Neutrophil (primary cell): ENCODE measurements at regions not wholly inside any gene's neighbourhood (a gene's known extent, or its start where the extent isn't known, plus 50 kb on each side); places are given as distances from the start of the nearest gene placed in this dataset.

Experiments
- H3K27ac ChIP-seq: fragments of 200-600 bp; sonication (generic); 2 replicates; pipeline ENCODE4 v1.5.1; 2016; ENCODE audit warnings: mild to moderate bottlenecking, moderate library complexity
- H3K27me3 ChIP-seq: fragments of 200-600 bp; sonication (generic); 2 replicates; pipeline ENCODE4 v1.6.0; 2016; ENCODE audit warnings: mild to moderate bottlenecking
- H3K36me3 ChIP-seq: fragments of 200-600 bp; sonication (generic); 2 replicates; pipeline ENCODE4 v1.5.1; 2017
- H3K4me1 ChIP-seq, 2 experiments: fragments of 200-600 bp in 1 of 2; sonication (generic) in 1 of 2; 1 replicate in 1 of 2; 2 replicates in 1 of 2; pipeline versions ENCODE4 v1.5.1 to v1.6.1; 2013 to 2016; ENCODE audit warnings: low read depth in 1 of 2, low read length in 1 of 2, mild to moderate bottlenecking in 1 of 2, moderate library complexity in 1 of 2; ENCODE audit not compliant: control insufficient read depth in 1 of 2, insufficient read depth in 1 of 2
- H3K4me3 ChIP-seq, 2 experiments: fragments of 200-600 bp in 1 of 2; sonication (generic) in 1 of 2; 1 replicate in 1 of 2; 2 replicates in 1 of 2; pipeline ENCODE4 v1.5.1; 2013 to 2016; ENCODE audit warnings: low read depth in 1 of 2, low read length in 1 of 2, mild to moderate bottlenecking in 1 of 2, moderate library complexity in 1 of 2
- H3K9me3 ChIP-seq: fragments of 200-600 bp; sonication (generic); 2 replicates; pipeline ENCODE4 v1.5.1; 2016
- TF ChIP-seq, protein P1 (sequence below): fragments of 200-600 bp; sonication (generic); IDR thresholded peaks from 2 replicates; pipeline ENCODE4 v1.5.1; 2016; ENCODE audit warnings: antibody characterized with exemption

DNA sequence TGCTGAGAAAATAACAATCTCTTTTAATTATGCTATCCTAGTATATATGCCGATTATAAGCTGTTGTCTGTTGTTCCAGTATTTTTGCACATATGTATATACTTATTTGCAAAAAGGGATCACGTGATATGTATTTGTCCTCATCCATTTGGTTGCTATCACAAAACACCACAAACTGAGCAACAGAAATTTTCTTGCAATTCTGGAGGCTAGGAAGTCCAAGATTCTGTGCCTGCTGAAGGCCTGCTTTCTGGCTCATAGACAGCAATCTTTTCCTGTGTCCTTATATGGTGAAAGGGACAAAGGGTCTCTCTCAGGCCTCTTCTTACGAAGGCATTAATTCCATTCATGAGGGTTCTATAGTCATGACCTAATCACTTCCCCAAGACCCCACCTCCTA, 186.5 kb downstream of the LPIN1 start:
- no peaks in the 10 kb centered on the region for H3K27me3 ChIP-seq
- no peak overlapping the region for H3K4me3 ChIP-seq
- H3K27ac ChIP-seq = no peak overlapping the region
- TF ChIP-seq, protein P1, sequence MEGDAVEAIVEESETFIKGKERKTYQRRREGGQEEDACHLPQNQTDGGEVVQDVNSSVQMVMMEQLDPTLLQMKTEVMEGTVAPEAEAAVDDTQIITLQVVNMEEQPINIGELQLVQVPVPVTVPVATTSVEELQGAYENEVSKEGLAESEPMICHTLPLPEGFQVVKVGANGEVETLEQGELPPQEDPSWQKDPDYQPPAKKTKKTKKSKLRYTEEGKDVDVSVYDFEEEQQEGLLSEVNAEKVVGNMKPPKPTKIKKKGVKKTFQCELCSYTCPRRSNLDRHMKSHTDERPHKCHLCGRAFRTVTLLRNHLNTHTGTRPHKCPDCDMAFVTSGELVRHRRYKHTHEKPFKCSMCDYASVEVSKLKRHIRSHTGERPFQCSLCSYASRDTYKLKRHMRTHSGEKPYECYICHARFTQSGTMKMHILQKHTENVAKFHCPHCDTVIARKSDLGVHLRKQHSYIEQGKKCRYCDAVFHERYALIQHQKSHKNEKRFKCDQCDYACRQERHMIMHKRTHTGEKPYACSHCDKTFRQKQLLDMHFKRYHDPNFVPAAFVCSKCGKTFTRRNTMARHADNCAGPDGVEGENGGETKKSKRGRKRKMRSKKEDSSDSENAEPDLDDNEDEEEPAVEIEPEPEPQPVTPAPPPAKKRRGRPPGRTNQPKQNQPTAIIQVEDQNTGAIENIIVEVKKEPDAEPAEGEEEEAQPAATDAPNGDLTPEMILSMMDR = no peak
- no peaks in the 10 kb centered on the region for H3K9me3 ChIP-seq
- no peaks in the 10 kb centered on the region for H3K4me1 ChIP-seq
- H3K36me3 ChIP-seq = no peaks in the 10 kb centered on the region

DNA sequence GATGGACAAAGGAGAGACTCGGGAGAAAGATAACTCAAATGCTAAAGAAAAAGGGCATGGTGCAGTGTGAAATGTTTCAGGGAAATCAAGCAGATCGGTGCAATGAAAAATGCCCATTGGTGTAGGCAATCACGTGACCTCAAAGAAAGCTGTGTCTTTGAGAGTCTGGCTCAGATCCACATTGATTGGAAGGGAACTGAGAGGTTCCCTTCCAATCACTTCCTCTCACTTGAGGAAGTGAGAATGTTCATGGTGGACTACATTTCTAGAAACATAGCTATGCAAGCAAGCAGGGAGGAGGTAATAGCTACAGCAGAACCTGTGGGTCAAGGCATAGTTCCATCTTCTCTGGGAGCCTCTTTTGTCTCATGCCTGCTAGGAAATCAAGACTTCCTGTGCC, 187.4 kb downstream of the LPIN1 start:
- Histone ChIP-seq H3K36me3 (no peaks in the 10 kb centered on the region), H3K9me3 (no peaks in the 10 kb centered on the region), H3K27ac (no peak overlapping the region), H3K4me3 (no peak overlapping the region), H3K4me1 (no peaks in the 10 kb centered on the region), H3K27me3 (no peaks in the 10 kb centered on the region)
- TF ChIP-seq, protein P1 = no peak

DNA sequence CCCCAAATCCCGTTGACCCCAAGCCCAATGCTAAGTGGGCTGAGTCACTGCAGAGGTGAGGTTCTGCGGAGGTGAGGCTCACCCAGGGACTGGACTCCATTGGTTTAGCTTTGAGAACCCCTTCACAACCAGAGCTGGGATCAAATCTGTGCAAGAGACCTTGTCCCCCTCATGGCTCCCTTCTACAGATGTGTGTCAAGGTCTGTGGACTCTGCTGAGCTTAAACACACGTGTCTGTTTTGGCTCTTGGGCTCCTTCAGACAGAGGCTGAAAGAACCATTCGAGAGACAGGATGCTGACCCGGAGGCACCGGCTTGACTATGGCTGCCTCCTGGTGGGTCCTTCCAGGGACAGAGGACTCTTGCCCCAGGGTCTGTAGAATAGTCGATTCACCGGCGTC, 190.3 kb downstream of the LPIN1 start:
- no peak overlapping the region for H3K4me3 ChIP-seq
- H3K27me3 ChIP-seq = no peaks in the 10 kb centered on the region
- no peaks in the 10 kb centered on the region for H3K36me3 ChIP-seq
- H3K9me3 ChIP-seq = no peaks in the 10 kb centered on the region
- H3K4me1 ChIP-seq = no peaks in the 10 kb centered on the region
- TF ChIP-seq, protein P1 = no peak
- H3K27ac ChIP-seq = no peak overlapping the region

DNA sequence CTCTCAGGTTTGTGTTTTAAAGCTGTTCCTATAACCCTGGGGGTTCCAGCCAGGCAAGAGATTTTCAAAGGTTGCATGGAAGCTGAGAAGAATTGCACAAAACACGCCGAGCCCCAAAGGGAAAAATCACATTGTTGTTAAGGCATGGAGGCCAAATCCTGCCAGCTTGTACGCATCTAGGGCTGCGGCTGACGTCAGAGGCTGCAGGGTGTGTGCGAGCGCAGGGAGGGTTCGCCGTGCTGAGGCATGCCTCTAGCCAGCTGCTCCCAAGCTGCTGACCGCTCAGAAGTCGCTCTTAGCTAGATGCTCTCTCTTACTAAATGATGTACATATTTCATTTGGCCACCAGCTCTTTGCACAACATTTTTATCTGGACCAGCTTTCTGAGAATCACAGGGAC, 191.8 kb downstream of the LPIN1 start:
- H3K27ac ChIP-seq = no peak overlapping the region
- no peaks in the 10 kb centered on the region for H3K27me3 ChIP-seq
- no peaks in the 10 kb centered on the region for H3K4me1 ChIP-seq
- no peaks in the 10 kb centered on the region for H3K36me3 ChIP-seq
- no peak overlapping the region for H3K4me3 ChIP-seq
- TF ChIP-seq, protein P1 = no peak
- no peaks in the 10 kb centered on the region for H3K9me3 ChIP-seq

DNA sequence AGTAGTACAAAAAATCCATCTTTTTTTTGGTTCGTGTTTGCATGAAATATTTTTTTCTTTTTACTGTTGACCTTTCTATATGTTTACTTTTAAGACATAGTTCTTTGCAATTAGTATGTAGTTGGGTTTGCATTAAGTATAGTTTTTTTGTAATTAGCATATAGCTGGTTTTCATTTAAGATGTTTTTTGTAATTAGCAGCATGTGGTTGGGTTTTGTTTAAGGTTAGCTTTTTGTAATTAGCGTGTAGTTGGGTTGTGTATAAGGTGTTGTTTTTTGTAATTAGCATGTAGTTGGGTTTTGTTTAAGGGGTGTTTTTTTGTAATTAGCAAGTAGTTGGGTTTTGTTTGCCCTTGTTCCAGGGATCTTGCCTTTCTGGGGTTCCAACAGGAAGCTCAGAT, 193.1 kb downstream of the LPIN1 start:
- Histone ChIP-seq H3K36me3 (no peaks in the 10 kb centered on the region), H3K4me1 (no peaks in the 10 kb centered on the region), H3K27me3 (no peaks in the 10 kb centered on the region), H3K4me3 (no peak overlapping the region), H3K9me3 (no peaks in the 10 kb centered on the region), H3K27ac (no peak overlapping the region)
- TF ChIP-seq, protein P1 = no peak

DNA sequence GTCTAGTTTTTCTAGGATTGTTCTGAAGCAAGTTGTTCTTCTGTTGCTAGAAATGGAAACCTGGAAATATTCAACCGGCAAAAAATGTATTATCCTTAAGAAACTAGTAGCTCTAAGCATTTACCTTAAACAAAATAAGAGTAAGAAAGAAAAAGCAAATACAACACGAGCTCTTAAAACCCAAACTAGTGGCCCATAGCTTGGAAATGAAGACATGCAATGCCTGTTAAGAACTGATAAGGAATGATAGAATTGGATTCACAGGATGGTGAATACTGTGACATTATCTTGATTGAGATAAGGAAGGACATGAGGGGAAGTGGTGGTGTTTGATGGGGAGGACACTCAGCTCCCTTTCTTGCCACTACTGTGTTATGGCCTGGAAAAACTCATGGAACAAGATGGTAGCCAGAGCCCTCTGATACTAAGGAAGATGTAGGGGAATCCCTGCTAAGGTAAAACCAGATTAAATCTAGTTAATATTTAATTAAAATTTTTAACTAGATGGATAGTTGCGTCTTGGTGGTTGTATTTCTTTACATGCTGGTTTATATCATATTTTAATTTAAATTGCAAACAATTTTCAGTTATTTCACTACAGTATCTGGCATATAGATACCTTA, 193.8 kb downstream of the LPIN1 start:
- no peaks in the 10 kb centered on the region for H3K36me3 ChIP-seq
- no peak overlapping the region for H3K4me3 ChIP-seq
- H3K27me3 ChIP-seq = no peaks in the 10 kb centered on the region
- H3K27ac ChIP-seq = no peak overlapping the region
- TF ChIP-seq, protein P1 = no peak
- H3K4me1 ChIP-seq = no peaks in the 10 kb centered on the region
- H3K9me3 ChIP-seq = no peaks in the 10 kb centered on the region
